GM21825 (cell line): ENCODE measurements at regions not wholly inside any gene's neighbourhood (a gene's known extent, or its start where the extent isn't known, plus 50 kb on each side); places are given as distances from the start of the nearest gene placed in this dataset.

Experiments
- ATAC-seq: cut with Tn5 transposase; IDR thresholded peaks from one replicate; pipeline ENCODE4 v1.9.1; 2021; ENCODE audit warnings: mild to moderate bottlenecking, moderate library complexity; ENCODE audit not compliant: unreplicated experiment

DNA sequence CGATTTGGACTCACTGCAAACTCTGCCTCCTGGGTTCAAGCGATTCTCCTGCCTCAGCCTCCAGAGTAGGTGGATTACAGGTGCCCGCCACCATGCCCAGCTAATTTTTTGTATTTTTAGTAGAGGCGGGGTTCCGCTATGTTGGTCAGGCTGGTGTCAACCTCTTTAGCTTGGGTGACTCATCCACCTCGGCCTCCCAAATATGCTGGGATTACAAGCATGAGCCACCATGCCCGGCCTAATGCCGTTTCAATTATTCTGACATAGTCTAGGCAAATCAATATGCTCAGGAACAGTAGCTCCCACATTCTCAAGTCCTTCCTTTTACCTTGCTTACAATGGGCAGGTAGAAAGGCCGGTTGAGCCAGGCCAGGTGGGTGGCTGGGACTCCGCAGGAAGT lies 82.0 kb upstream of the EEA1 start:
- no peak for ATAC-seq

DNA sequence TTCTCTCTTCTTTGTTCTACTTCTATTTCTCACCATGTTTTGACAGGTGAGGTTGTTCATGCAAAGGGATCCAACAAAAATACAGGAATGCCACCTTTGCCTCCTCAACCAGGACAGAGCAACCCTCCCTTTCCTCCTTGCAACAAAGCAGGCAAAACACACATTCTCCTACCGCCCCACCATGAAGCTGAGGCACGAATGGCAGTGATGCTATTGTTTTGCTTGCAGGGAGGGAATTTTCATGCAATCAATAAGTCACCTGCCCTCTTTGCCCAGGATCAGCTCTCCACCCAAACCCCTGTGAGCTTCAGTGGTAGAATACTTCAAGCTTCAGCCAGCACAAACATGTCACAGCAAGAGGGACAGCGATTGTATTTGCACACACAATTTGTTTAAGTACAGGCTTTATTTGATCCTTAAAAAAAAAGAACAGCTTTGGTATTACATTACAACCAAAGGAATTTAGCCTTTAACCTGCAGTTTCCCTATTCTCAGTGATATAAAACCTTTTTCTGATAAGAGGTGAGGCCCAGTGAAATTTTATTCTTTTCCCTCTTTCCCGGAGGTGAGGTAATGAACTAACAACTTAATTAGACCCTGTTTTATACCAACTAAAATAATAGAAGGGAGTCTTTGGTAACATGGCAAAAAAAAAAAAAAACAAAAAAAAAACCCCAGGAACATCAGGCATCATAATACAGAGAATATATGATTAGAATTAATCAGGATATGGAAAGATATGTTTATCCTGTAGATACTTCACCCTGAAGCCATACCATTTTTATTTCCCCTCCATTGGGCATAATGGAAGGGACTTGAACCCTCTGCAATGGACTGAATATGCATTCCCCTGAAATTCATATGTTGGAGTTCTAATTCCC lies 87.0 kb upstream of the EEA1 start:
- no peak for ATAC-seq

DNA sequence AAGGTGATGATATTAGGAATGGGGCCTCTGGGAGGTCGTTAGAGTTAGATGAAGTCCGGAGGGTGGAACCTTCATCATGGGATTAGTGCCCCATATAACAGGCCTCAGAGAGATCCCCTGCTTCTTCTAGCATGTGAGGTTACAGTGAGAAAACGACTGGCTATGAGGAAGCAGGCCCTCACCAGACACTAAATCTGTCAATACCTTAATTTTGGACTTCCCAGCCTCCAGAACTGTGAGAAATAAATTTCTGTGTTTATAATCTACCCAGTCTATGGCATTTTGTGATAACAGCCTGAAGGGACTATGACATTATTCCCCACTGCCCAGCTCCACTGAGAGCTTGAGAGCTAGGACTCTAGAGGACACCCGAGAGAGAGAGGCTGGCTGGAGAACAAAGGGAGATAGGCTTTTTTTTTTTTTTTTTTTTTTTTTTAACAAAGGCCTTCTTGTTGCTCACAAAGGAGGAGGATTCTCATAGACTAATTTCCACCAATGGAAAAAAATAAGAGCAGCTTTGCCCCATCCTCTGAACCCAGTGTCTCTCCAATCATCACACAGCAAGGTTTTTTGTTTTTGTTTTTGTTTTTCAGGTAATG lies 87.8 kb upstream of the EEA1 start:
- no peak for ATAC-seq

DNA sequence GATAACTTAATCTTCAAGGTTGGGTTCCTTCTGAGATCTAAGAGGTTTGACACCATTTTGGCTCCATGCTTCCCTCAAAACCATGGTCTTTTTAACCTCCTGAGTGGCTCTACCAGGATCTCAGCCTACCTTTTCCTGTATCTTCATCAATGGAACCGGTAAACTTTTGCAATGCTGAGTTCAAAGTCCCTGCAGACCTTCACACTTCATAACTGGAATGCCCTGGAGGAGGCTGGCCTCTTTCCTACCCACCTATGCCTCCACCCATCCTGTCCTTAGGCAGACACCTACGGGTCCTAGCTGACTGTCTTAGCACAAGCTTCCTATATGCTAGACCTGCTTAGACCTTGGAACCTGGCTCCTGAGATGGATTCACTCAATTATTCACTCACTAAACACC lies 89.5 kb upstream of the EEA1 start:
- ATAC-seq = no peak

DNA sequence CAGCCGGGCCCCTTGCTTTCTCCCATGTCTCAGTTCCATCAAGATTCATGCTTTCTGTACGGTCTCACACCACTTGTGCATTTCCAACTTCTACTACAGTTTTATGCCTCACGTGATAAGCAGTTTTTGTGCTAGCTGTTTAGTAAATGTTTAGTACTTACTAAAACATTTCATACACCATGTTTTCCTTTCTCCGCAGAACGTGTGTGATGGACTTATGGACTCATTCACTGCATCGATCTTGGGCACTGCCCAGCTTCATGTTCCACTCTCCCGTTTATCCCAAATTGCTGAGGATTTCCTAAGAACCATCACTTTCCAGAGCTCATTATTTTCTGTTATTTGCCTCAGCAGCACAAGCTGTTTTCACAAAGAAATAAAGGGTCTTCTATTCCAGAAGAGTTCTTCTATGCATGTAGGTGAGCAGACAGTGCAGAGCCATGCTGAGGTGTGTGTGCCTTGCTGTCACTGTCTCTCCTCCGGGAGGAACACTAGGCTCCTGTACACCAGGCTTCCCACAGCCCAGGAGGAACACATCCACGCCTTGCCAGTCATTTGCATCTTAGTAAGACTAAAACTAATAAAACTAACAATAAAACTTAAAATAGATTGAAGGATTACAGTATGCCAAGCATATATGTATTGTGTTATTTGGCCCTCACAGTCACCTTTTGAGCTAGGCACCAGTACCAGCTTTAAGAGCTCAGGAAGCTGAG lies 90.3 kb upstream of the EEA1 start:
- no peak for ATAC-seq

DNA sequence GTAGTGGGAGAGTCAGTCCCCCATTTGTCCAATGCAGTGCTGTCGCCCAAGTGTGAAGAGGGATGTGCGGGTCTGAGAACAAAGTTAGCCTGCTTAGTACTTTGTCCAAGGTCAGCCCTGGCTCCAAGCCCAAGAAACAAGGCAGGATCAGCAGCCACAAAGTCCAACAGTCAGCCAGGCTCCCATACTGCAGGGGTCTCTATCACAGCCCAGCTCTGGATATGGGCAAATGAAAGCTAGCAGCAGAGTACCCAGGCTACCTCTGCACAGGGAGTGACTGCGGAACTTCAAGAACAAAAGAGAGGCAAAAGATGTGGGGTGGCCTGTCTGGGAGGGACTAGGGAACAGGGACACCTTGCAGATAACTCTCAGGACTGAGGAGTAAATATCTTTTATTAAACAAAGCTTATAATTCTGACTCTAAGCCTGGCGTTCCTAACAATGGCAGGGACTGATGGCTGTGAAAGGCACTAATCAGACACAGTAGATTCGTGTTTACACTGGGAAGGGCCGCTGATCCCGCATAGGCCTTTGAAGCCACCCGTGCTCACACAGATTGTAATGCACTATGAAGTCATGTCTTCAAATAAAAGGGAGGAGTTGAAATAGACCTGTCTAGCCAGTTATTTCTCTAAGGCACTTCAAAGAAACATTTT lies 91.0 kb upstream of the EEA1 start:
- no peak for ATAC-seq

DNA sequence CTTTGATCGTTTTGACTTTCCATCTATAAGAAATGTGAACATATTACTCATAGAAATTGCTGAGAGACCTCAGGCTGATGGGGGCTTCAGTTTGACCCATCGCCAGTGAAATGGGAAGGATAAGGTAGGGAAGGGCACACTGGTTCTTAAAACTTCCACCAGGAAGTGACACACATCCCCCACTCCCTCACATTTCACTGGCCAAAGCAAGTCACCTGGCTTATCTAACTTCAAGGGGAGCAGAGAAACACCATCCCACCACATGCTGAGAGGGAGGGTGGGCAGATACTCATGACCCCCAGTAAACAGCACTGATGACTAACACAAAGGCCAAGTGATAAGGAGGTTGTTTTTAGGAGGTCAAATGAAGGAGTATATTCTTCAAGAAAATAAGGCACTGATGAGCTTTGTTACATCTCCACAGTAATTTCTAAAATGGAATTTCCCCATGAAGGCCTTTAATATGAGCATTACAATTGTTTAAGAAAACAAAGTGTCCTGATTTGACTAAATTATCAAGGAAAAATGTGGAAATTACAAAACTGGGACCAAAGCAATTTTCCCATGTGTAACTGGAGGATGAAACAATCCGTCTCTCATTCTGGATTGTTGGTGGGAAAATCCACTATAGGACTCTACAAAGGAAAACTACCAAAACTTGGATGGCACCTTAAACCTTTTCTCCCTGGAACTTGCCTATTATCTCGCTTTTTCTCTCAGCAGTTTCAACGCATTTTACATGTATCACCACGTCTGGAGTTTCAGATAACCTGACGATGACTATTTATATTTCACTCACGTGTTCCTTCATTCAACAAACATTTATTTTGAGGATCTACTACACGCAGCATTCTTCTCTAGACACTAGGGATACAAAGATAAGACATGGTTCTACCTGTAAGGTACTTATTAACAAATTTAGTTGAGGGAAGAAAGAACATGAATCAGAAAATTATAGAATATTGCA lies 91.8 kb upstream of the EEA1 start:
- no peak for ATAC-seq

DNA sequence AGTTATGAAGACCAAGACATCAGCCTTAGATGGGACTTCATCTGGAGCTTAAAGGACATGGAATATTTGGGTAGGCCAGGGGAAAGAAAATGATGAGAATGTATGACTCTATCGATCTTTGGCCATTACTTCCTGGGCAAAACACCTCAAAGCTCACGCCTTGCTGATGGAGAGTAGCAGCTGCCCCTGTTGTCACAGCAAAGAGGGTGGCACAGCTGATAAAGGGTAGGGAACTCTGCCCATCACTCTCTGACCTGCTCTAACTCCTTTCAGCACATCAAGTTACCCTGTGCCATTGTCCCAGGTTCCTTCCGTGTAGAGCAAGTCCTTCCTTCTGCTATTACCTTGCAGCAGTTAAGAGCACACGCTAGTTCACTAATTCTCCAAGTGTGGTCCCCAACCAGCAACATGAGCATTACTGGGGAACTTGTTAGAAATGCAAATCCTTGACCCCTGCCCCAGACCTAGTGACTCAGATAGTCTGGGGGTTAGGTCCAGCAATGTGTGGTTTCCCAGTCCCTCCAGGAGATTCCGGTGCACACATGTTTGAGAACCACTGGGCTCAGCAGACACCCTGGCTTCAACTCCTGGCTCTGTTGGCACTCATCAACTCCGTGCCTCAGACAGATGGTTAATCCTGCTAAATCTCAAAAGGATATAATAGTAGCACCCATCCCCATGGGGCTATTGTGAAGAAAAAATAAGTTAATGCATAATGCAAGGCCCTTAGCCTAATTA lies 93.7 kb upstream of the EEA1 start:
- ATAC-seq = no peak

DNA sequence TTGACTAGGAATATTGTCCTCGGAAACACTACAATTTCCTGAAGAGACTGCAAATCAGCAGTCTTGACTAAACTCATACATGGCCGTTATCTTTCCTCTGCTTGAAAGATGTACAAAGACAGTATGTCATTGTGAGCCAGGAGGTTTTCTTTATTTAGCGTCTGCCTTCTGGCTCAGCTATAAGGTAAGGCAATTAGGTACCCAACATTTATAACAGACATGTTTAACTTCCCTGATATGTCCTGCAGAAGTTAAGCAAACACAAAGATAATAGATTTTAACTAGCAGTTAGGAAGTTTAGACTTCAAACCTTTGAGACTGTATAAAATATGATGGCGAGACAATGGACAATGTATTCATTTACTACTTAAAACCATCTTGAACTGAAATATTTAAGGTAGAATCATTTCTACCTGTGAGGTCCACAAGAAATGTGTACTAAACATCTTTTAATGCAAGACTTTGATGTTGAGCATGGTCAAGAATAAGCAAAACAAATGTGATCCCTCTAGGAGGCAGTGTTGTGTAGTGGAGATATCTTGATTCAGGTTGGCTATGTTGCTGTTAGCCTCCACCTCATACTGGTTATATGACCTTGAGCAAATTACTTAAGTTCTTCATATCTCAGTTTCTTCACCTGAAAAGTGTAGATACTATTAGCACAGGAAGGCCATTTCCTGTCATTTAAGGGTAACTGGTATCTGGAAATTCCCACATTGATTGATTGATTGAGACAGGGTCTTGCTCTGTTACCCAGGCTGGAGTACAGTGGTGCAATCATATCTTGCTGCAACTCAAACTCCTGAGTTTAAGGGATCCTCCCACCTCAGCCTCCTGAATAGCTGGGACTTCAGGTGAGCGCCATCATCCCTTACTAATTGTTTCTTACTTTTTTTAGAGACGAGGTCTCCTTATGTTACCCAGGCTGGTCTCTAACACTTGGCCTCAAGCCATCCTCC lies 96.3 kb upstream of the EEA1 start:
- ATAC-seq = no peak

DNA sequence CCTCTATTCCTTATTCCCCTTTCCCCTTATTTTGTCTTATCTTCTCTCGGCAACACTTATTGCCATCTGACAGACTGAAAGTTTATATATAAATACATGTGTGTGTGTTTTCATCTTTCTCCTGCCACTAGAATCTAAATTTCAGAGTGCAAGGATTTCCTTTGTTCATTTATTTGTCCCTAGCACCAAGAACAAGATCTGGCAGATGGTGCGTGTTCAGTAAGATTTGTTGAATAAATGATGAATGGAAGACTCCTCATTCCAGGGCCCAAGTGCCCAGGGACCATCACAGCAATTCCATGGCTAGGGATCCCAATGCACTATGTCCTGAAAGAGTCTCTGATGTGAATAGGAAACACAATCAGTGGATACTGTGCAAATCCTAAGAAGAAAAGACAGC lies 97.9 kb upstream of the EEA1 start:
- no peak for ATAC-seq

DNA sequence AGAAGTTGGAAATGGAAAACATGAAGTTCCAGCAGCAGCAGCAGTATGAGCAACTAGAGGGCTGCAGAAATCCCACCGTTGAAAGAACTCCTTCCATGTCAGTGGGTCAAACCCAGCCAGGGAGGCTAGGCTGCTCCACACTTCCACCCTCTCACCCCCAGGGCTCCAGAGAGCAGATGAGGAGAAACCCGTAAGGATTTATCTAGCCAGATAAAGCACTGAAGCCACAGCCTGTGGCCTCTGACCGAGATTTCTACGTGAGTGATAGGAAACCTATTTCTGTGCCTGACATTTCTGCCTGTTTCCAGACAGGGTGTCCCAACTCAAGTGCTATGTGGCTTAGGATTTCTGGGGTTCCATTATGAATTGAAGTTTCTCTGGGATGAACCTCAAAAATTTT lies 100.0 kb upstream of the EEA1 start:
- no peak for ATAC-seq

DNA sequence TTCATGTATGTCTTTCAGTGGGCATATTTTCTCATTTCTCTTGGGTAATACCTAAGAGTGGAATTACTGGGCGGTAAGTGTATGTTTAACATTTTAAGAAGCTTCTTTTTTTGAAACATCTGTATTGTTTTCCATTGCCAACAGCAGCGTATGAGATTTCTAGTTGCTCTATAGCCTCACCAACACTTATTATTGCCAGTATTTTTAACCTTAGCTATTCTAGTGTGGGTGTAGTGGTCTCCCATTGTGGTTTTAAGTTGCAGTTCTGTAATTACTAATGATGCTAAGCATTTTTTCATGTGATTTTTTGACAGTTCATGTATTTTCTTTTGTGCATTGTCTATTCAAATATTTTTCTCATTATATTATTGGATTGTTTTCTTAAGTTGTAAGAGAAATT lies 101.9 kb upstream of the EEA1 start:
- no peak for ATAC-seq

DNA sequence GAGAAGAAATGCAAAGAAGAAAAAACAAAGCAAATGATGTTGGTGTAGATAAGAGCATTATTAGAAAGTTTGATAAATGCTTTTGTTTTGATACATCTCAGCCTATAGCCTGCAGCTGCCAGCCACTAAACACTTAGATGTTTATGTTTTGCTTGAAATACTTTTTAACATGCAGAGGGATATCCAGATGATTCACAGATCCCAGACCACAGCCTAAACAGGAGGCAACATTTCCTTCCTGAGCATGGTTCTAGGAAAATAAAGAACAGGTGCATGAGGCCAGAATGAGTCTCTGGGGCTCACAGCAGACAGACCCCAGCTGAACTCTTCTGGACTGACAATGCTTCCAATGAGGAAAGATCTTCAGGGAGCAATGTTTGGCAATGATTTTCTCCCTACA lies 103.7 kb upstream of the EEA1 start:
- no peak for ATAC-seq

DNA sequence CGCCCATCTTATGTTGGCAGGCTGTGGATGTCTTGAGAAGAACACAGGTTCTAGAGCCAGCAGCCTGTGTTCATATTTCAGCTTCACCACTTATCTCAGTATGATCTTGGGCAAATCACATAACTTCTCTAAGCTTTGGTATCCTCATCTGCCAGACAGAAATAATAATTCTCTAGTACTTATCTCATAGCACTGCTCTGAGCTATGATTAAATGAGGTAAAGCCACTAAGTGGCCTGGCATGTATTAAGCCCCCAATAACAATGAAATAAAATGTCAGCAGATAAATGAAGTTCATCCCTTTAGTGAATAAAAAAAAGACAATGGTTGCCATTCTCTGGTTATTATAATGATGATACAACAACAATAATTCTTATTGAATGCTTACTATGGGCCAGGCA lies 104.9 kb upstream of the EEA1 start:
- ATAC-seq = no peak

DNA sequence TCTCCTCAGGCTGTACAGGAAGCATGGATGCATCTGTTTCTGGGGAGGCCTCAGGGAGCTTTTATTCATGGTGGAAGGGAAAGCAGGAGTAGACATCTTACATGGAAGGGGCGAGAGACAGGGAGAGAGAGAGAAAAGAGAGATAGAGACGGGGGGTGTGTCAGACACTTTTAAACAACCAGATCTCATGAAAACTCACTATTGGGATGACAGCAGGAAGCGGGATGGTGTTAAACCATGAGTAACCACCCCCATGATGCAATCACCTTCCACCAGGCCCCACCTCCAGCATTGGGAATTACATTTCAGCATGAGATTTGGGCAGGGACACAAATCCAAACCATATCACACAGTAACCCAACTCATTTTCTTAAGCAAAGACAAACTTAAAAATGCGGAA lies 110.0 kb upstream of the EEA1 start:
- ATAC-seq = no peak

DNA sequence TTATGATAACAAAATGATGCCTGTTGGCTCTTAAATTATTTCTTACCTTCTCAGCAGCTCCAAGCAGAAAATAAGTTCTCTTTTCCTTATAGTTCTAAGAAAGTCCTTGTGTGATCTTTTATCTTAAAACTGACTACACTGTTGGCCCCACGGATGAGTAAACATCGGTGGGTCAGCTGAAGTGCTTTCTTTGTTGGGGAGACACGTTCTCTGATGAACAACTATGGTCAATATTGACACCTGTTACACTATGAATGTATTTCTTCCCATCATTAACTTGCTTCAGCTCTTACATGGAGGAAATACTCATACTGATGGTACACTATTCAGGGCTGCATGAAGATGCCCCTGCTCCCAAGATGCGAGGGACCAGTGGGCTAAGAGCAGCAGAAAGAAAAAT lies 110.8 kb upstream of the EEA1 start:
- no peak for ATAC-seq

DNA sequence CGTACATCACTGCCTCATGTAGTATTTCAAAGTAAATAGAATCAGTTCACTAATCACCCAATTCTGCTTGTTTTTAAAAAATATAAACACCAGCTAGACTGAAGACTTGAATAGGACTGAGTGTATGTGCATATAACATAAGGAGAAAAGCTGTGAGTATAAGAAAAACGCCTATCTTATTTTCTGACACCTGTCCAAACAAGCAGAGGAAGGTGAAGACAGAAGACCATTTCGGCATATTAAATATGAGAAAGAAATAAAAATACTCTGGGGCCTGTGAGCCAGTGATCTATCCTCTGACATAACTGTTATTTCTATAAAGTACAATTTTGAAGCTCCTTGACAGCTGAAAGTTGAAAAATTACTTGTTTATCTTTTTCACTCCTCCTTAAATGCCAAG lies 111.3 kb upstream of the EEA1 start:
- ATAC-seq = no peak

DNA sequence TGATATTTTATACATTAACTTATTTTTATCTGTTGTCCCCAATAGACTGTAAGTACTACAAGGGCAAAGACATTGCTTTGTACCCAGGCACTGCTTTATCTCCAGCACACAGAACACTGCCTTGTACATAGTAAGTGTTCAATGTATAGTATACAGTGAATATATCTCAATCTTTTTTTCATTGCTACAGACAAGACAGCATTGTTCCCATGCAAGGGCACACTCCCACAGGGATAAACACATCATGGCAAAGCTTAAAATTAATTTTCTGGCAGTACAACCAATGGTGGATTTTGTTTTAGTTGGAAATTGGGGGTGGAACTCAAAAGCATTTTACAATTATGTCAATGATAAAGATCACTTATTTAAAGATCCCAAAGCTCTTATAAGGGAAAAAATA lies 112.3 kb upstream of the EEA1 start:
- ATAC-seq = no peak

DNA sequence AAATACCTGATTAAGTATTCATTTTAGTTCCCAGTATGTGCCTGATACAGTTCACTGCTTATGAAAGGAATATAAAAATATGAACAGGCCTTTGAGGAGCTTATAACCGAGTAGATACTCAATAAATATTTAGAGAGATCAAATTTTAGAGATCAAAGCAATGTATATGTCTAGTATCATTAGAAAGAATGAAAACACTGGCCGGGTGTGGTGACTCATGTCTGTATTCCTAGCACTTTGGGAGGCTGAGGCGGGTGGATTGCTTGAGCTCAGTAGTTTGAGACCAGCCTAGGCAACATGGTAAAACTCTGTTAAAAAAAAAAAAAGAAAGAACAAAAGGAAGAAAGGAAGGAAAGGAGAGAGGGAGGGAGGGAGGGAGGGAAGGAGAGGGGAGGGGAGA lies 113.2 kb upstream of the EEA1 start:
- no peak for ATAC-seq
